ENCODE measurements at regions not wholly inside any gene's neighbourhood (a gene's known extent, or its start where the extent isn't known, plus 50 kb on each side); places are given as distances from the start of the nearest gene placed in this dataset.

DNA sequence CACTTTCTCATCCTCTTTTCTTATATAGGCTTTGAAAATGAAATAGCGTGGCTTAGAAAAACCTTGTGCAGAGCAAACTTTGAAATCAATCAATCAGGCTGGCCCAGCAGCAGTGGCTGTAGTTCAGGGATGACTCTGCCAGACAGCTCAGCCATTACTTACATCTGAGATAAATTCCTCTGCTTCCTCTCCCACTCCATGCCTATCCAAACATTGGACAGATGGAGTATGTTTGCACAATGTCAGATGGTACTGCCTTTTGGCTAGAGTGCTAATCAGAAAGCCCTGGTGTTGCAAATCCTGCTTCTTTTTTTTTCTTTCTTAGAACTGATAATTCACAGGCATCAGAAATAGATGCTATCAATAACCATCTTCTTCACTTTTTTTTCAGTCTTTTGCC is 1065.1 kb downstream of the AGBL1 start:
- ATAC-seq (no peak), DNase-seq (no peak)
- 38 to 55% methylated on average over 1 of the region's 1 CpG for WGBS, 2 donors
- Histone ChIP-seq H3K4me1 (no peaks in the 10 kb centered on the region), H3K4me3 (no peak overlapping the region), H3K36me3 (no peaks in the 10 kb centered on the region), H3K27me3 (no peaks in the 10 kb centered on the region), H3K9me3 (peaks cover 0 to 37% (median 7%) of the 10 kb centered on the region in 11 donors), H3K27ac (no peak overlapping the region)
- intact Hi-C loops (cut with DNase I): no loop called here
- TF ChIP-seq, protein P1, sequence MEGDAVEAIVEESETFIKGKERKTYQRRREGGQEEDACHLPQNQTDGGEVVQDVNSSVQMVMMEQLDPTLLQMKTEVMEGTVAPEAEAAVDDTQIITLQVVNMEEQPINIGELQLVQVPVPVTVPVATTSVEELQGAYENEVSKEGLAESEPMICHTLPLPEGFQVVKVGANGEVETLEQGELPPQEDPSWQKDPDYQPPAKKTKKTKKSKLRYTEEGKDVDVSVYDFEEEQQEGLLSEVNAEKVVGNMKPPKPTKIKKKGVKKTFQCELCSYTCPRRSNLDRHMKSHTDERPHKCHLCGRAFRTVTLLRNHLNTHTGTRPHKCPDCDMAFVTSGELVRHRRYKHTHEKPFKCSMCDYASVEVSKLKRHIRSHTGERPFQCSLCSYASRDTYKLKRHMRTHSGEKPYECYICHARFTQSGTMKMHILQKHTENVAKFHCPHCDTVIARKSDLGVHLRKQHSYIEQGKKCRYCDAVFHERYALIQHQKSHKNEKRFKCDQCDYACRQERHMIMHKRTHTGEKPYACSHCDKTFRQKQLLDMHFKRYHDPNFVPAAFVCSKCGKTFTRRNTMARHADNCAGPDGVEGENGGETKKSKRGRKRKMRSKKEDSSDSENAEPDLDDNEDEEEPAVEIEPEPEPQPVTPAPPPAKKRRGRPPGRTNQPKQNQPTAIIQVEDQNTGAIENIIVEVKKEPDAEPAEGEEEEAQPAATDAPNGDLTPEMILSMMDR (IDR thresholded peaks at IDR 0.05): no peak

DNA sequence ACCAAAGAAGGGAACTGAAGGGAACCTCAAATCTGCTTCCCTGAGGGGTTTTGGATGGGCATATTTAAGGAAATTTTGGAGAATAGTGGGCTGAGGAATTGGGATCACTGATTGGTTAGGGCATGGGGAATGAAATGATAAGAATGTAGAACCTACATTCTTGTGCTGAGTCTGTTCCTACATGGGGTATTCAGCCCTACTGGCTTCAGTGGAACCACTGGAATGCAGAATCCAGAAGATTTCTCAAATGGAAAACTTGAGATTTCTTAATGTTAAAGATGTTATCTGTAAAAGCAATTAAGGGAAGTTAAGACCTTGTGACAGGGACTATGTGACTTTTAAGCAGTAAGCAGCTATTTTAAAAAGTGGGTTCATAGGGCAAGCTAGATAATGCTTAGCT is 1062.4 kb downstream of the AGBL1 start:
- H3K27ac ChIP-seq: no peak overlapping the region
- intact Hi-C loops (cut with DNase I): no loop called here

DNA sequence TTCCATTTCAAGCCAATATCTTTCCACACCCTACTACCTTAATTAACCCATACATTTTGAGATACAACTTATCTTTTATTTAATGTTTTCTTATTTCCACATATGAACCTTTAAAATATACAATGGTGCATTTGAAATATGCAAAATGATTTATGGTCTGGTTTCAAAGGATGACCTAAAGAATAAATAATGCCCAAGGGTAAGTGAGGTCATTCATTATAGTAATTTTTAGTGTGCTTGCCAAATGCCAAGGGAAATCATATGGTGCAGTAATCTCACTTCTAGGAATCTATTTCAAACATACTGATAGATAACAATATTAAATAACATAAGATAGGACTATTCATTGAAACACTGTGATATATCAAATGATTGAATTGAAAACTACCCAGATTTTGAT is 1055.4 kb downstream of the AGBL1 start:
- Histone ChIP-seq H3K4me3 (no peak overlapping the region), H3K27me3 (no peaks in the 10 kb centered on the region), H3K27ac (no peak overlapping the region), H3K4me1 (no peaks in the 10 kb centered on the region), H3K9me3 (peaks cover 0 to 4% (median 0%) of the 10 kb centered on the region in 11 donors), H3K36me3 (no peaks in the 10 kb centered on the region)
- intact Hi-C loops (cut with DNase I): no loop called here
- TF ChIP-seq, protein P1 (IDR thresholded peaks at IDR 0.05): no peak
- no peak for DNase-seq
- no peak for ATAC-seq

More for the DNA sequence above, 1062.4 kb downstream of the AGBL1 start:
- Histone ChIP-seq H3K4me3 (no peak overlapping the region), H3K9me3 (peaks cover 0 to 35% (median 7%) of the 10 kb centered on the region in 11 donors), H3K27me3 (no peaks in the 10 kb centered on the region), H3K36me3 (no peaks in the 10 kb centered on the region), H3K4me1 (no peaks in the 10 kb centered on the region)
- ATAC-seq (no peak), DNase-seq (no peak)
- TF ChIP-seq, protein P1 (IDR thresholded peaks at IDR 0.05): no peak

DNA sequence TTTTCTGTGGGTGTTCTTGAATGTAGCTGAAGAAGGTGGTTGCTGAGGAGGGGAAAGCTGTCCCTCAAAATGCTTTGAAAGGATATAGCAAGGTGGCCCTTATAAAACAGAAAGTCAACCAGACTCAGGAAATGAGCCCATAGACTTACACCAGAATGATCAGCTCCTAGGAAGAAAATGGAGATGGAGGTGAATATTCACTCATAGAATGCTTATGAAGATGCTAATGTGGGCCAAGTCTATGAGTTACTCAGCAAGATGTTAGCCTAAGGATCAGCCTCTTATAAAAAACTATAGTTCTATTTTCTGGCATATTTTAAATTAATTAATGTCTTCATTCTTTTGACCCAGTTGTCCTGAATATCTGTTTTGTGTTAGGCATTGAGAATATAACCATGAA is 1054.0 kb downstream of the AGBL1 start:
- ATAC-seq: no peak
- Histone ChIP-seq H3K27me3 (peaks cover 0 to 2% (median 0%) of the 10 kb centered on the region in 7 donors), H3K36me3 (no peaks in the 10 kb centered on the region), H3K9me3 (peaks cover 0 to 4% (median 0%) of the 10 kb centered on the region in 11 donors), H3K27ac (no peak overlapping the region), H3K4me3 (no peak overlapping the region), H3K4me1 (no peaks in the 10 kb centered on the region)
- intact Hi-C loops (cut with DNase I): no loop called here
- no peak for DNase-seq
- TF ChIP-seq, protein P1 (IDR thresholded peaks at IDR 0.05): no peak

DNA sequence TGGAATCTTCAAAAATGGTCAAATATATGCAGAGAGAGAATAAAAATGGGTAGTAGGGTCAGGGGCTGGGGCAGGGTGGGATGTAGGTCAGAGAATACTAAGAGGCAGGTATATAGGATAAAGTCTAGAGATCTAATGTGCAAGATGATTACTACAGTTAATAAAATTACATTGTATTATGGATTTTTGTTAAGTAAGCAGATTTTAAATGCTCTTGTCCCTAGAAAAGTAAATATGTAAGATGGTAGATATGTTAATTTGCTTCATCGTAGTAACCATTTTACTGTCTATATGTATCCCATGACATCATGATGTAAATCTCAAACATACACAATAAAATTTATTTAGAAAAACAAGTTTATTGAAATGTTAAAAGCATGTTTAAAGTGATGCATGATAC is 1051.4 kb downstream of the AGBL1 start:
- H3K4me1 ChIP-seq: no peaks in the 10 kb centered on the region
- WGBS, 2 donors: 92 to 96% methylated on average over 1 of the region's 1 CpG

More for the DNA sequence above, 1051.4 kb downstream of the AGBL1 start:
- no peak overlapping the region for H3K4me3 ChIP-seq
- ATAC-seq (no peak), DNase-seq (no peak)
- no peaks in the 10 kb centered on the region for H3K36me3 ChIP-seq
- no peak overlapping the region for H3K27ac ChIP-seq
- TF ChIP-seq, protein P1 (IDR thresholded peaks at IDR 0.05): no peak
- H3K9me3 ChIP-seq: peaks cover 0 to 15% (median 0%) of the 10 kb centered on the region in 11 donors
- peaks cover 0 to 2% (median 0%) of the 10 kb centered on the region in 7 donors for H3K27me3 ChIP-seq
- intact Hi-C loops (cut with DNase I): no loop called here
